Right atrium auricular region (tissue), 2 donors: ENCODE measurements at regions not wholly inside any gene's neighbourhood (a gene's known extent, or its start where the extent isn't known, plus 50 kb on each side); places are given as distances from the start of the nearest gene placed in this dataset.

Experiments
- DNase-seq: peaks from one replicate; pipeline ENCODE4 v3.0.0-alpha.2; 2019; ENCODE audit warnings: low spot score
- H3K27ac ChIP-seq, 2 donors: fragments of 200-600 bp; sonication (generic); 1 replicate in 1 of 2; 2 replicates in 1 of 2; pipeline ENCODE4 v1.5.1; 2016 to 2019
- H3K27me3 ChIP-seq, 2 donors: fragments of 200-600 bp; sonication (generic); one replicate each; pipeline versions ENCODE4 v1.5.1 to v1.6.0; 2017 to 2019
- H3K36me3 ChIP-seq: fragments of 200-600 bp; sonication (generic); one replicate; pipeline ENCODE4 v1.5.1; 2016
- H3K4me1 ChIP-seq, 2 donors: fragments of 200-600 bp; sonication (generic); one replicate each; pipeline versions ENCODE4 v1.5.1 to v1.6.0; 2017 to 2019
- H3K4me3 ChIP-seq, 2 donors: fragments of 200-600 bp; sonication (generic); 1 replicate in 1 of 2; 2 replicates in 1 of 2; pipeline ENCODE4 v1.5.1; 2017 to 2019; ENCODE audit warnings: mild to moderate bottlenecking in 1 of 2, moderate library complexity in 1 of 2
- H3K9me3 ChIP-seq, 2 donors: fragments of 200-600 bp; sonication (generic); one replicate each; pipeline ENCODE4 v1.5.1; 2019
- TF ChIP-seq, protein P1 (sequence below), 2 donors: fragments of 200-600 bp; sonication (generic); IDR thresholded peaks; one replicate each; pipeline ENCODE4 v1.5.1; 2019; ENCODE audit warnings: antibody characterized with exemption in 2 of 2

DNA sequence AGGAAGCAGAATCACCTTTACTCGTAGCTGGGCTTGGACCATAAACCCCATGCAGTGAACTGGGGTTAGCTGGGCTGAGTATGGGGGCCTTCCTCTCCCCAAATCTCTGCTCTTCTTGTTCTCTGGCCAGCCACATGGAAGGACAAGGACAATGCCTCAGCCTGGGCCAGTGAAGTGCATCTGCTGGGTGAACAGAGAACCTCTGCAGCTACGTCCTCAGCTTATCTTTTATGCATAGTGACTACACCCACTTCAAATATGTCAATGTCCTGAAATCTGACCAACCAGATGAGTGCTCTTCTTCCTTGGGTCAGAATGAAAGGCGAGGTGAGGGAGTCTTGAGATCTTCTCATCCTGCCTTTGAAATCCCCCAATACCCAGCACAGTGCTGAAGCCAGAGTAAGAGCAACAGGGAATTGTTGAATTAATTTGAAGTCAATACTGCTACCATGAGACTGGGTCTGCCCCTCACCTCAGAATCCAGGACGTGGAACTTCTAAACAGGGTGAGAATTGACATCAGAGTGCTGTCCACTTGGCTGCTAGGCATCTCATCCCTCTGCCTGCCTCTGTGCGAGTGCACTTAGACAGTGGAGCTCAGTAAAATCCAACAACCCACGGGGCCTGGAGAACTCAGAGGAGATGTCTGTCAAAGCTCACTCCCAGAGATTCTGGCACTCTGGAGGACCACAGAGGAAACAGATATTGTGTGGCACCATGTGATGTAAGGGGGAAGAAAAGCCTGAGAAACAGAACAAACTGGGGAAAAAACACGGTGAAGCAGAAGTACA lies 99.0 kb downstream of the IER5 start:
- DNase-seq = peak; percentile 44
- TF ChIP-seq, protein P1, sequence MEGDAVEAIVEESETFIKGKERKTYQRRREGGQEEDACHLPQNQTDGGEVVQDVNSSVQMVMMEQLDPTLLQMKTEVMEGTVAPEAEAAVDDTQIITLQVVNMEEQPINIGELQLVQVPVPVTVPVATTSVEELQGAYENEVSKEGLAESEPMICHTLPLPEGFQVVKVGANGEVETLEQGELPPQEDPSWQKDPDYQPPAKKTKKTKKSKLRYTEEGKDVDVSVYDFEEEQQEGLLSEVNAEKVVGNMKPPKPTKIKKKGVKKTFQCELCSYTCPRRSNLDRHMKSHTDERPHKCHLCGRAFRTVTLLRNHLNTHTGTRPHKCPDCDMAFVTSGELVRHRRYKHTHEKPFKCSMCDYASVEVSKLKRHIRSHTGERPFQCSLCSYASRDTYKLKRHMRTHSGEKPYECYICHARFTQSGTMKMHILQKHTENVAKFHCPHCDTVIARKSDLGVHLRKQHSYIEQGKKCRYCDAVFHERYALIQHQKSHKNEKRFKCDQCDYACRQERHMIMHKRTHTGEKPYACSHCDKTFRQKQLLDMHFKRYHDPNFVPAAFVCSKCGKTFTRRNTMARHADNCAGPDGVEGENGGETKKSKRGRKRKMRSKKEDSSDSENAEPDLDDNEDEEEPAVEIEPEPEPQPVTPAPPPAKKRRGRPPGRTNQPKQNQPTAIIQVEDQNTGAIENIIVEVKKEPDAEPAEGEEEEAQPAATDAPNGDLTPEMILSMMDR (IDR thresholded peaks at IDR 0.05) = no peak
- no peaks in the 10 kb centered on the region for H3K36me3 ChIP-seq

DNA sequence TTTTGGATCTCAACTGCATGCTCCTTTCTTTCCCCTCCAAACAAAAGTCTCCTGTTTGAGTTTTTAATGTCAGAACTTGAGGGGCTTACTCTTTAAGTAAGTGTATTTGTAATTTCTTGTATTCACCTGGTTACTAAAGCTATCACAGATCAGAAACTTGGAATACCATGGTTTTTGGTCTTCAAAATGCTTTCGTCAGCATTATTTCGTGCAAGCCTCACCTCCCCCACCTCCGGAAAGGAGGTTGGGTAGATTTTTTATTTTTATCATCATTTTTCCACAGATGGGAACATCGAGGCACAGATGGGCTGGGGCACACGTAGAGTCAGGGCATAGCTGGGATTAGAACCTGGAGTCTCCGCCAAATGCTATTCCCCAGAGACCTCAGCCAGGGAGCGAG lies 100.7 kb downstream of the IER5 start:
- H3K9me3 ChIP-seq = no peaks in the 10 kb centered on the region
- TF ChIP-seq, protein P1 (IDR thresholded peaks at IDR 0.05) = no peak
- peaks cover 0 to 8% of the 10 kb centered on the region in 2 donors for H3K4me1 ChIP-seq
- no peak overlapping the region for H3K4me3 ChIP-seq
- H3K27me3 ChIP-seq = no peaks in the 10 kb centered on the region
- DNase-seq = no peak
- no peaks in the 10 kb centered on the region for H3K36me3 ChIP-seq
- no peak overlapping the region for H3K27ac ChIP-seq

More for the DNA sequence above, 99.0 kb downstream of the IER5 start:
- no peaks in the 10 kb centered on the region for H3K27me3 ChIP-seq
- H3K4me1 ChIP-seq = peaks cover 0 to 14% of the 10 kb centered on the region in 2 donors
- no peak overlapping the region for H3K27ac ChIP-seq
- no peaks in the 10 kb centered on the region for H3K9me3 ChIP-seq
- no peak overlapping the region for H3K4me3 ChIP-seq

DNA sequence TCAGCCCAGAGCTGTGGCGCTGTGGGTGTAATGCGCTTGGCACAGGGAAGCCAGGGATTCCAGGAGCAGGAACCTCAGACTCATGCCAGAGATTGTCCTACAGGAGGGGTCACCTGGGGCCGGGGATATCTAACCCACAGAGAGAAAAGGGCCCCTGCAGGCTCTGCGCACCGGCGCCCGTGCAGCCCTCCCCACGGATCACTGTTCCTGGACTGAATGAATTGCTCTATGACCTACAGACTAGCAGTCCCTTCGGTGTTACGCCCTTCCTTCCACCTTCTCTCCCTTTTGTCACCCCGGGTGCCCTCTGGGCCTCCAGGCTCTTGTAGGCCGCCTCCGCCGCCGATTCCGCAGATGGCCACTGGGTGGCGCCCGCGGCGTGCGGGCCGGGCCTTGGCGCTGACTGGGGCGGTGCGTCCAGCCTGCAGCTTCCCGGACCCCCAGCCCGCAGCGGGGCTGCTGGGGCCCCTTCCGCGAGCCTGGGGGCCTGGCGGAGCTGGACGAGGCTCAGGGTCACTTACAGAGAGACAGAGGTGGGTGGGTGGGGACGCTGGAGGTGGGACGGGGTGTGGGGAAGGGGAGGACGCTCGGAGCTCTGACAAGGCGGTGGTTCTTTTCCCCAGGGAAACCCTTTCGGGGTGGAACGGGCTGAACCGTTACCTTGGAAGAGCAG lies 101.3 kb downstream of the IER5 start:
- Histone ChIP-seq H3K9me3 (no peaks in the 10 kb centered on the region), H3K4me1 (peaks cover 0 to 8% of the 10 kb centered on the region in 2 donors), H3K27me3 (no peaks in the 10 kb centered on the region), H3K4me3 (peak overlapping the region in 1 of 2 donors; percentile 42), H3K36me3 (no peaks in the 10 kb centered on the region), H3K27ac (no peak overlapping the region)
- TF ChIP-seq, protein P1 (IDR thresholded peaks at IDR 0.05) = peak; percentile 92 to 100
- no peak for DNase-seq

DNA sequence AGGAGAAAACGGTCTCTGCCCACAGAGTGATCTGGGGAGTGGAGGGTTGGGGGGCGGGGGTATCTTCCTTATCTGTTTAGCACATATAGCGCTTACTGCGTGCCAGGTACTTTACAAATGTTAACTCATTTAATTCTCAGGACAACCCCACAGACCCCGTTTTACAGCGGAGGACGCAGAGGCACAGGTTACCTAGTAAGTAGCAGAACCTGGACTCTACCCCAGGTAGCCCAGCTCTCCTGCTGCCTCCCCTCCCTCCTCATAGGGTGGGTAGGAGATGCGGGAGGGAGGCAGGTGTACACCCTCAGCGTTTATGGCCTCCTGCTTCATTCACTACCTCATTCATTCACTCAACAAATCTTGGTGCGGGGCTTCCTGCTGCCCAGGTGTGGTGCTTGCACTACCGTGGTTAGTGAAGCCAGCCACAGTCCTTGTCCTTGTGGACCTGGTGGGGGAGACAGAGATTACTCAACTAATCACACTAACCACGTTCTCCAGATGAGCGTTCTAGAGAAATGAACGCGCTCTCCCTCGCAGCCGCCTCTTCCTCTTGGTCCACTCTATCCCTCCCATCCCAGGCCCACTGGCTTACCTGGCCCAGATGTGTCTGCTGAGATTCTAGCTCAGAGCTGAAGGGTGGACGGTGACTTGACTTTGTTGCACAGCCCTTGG lies 102.0 kb downstream of the IER5 start:
- TF ChIP-seq, protein P1 (IDR thresholded peaks at IDR 0.05) = no peak
- H3K9me3 ChIP-seq = no peaks in the 10 kb centered on the region
- H3K27me3 ChIP-seq = no peaks in the 10 kb centered on the region
- H3K4me1 ChIP-seq = peaks cover 0 to 8% of the 10 kb centered on the region in 2 donors
- H3K4me3 ChIP-seq = peak overlapping the region in 1 of 2 donors; percentile 42
- H3K36me3 ChIP-seq = no peaks in the 10 kb centered on the region
- no peak for DNase-seq
- H3K27ac ChIP-seq = no peak overlapping the region

DNA sequence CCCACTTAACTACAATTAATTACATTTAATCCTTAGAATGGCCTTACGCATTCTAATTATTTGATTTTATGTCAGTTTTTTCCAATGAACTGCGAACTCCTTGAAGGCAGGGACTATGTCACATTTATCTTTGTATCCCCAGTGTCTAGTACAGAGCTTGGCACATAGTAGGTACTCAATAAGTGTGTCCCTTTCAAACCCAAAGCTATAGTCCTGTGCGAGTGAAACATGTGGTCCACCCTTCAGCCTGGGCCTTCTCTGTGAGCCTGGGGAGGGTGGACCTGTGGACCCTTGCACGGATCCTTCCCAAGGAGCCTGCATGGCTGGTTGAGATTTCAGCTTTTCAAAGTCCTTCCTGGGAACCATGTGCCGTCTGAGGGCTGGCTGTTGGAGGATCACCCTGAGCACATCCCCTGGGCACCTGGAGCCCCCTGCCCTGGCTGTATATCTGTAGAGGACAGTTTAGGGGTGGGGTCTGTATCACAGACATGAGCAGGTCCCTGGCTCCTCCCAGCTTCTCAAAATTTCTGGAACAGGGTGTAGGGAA lies 103.1 kb downstream of the IER5 start:
- Histone ChIP-seq H3K9me3 (no peaks in the 10 kb centered on the region), H3K27me3 (no peaks in the 10 kb centered on the region), H3K4me3 (no peak overlapping the region), H3K27ac (no peak overlapping the region), H3K4me1 (peaks cover 0 to 8% of the 10 kb centered on the region in 2 donors), H3K36me3 (no peaks in the 10 kb centered on the region)
- DNase-seq = no peak
- TF ChIP-seq, protein P1 (IDR thresholded peaks at IDR 0.05) = no peak
